GM18868 (cell line): ENCODE measurements at regions not wholly inside any gene's neighbourhood (a gene's known extent, or its start where the extent isn't known, plus 50 kb on each side); places are given as distances from the start of the nearest gene placed in this dataset.
"Not testable (repeated sequence)": the region's sequence is repeated elsewhere in the genome, so short reads cannot be mapped to it uniquely, and the experiment has no call there.

Experiments used
- ATAC-seq: cut with Tn5 transposase; IDR thresholded peaks from one replicate; pipeline ENCODE4 v1.9.1; 2021; ENCODE audit warnings: mild to moderate bottlenecking, moderate library complexity; ENCODE audit not compliant: unreplicated experiment

DNA sequence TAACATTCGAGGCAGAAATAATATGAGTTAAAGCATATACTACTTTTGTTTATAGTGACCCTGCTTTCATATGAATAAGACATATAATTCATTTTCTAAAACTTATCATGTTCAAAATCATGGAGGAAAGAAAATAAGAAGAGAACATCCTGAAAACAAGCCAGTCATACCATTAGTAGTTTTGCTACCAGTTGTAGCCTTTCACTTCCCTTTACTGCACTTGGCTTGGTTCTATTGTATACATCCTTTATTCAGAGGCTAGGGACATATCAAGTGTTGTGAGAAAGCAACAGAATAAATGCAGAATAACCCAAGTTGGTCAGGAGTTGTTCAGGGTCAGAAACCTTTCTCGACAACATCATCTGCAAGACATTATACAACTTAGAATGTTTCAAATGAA lies 598.7 kb downstream of the SOX5 start:
- peak; percentile 97 for ATAC-seq

DNA sequence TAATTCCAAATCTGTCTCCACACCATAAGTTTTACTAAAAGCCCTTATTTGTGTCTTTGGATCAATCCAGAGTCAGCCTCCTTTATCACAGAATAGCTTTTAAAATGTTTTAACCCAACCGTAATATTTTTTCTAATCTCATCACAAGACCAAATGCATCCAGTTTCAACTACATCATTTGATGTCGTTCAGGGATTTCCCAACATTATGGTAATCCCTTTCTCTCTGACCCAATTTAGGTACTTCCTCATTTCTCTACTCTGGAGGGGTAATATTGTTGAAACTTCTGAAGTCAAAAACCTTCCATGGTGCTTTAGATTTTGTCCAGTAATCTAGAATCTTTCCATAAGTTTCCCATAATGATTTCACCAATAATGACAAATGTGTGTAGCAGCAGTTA lies 596.8 kb downstream of the SOX5 start:
- ATAC-seq = no peak

DNA sequence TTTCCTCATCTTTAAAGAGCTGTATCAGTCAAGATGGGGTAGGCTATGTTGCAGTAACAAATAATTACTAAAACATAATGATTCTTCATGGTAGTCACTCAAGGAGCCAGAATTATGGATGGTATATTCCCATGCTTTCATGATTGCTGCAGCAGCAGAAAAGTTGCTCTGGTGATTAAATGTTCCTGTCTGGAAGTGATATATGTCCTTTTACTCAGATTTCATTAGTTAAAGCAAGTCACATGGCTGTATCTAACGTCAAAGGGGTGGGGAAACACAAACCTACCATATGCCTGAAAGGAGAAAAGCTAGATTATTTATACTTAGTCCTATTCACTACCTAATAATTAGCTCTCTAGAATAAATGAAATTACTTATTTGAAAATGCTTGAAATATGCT lies 594.7 kb downstream of the SOX5 start:
- no peak for ATAC-seq

DNA sequence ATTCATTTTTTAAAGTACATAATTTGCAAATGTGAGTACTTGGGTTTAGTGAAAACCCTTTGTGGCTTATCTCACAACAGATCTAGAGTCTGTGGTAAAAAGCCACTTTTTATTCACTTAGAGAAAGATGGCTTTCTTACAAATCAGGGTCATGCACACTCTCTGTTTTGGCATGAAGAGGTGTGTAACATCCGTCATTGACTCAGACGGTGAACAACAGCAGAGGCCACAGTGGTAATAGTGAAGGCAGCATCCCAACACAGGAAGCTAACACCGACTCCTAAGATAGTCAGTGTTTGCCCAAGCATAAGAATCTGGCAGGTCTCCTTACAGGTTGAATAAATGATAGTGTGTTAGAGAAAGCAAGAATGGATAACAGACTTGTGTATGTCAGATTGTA lies 593.0 kb downstream of the SOX5 start:
- no peak for ATAC-seq

DNA sequence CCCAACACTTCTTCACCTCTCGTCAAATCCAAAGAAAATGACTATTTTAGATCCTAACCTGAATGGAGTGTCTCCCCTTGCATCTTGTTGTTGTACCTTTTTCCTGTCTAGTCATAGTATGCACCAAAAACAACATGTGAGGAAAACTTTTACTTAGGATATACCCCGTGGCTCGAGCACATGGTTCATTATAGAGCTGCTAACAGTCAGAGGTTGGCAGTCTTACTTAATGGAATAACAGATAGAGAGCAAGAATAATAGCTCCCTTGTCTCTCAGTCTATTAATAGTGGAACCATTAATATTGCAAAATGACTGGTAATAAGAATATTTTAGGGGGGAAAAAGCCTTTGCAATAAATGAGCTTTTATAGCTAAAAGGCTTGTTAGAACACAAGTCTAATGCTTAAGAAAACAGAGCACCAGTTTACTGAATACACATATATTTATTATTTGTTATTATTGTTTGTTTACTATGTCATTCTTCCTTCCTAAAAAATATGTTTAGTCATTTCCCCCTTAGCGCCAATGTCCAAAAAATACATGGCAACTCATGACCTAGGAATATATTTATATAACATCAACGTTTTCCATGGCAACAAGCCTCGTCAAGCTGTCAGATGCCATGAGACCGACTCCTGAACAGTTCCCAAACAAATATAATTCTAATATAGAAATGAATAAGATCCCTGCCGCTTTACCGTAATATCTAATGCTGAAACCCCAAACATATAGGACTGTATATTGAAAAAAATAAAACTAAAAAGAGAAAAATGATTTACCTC lies 592.4 kb downstream of the SOX5 start:
- no peak for ATAC-seq

DNA sequence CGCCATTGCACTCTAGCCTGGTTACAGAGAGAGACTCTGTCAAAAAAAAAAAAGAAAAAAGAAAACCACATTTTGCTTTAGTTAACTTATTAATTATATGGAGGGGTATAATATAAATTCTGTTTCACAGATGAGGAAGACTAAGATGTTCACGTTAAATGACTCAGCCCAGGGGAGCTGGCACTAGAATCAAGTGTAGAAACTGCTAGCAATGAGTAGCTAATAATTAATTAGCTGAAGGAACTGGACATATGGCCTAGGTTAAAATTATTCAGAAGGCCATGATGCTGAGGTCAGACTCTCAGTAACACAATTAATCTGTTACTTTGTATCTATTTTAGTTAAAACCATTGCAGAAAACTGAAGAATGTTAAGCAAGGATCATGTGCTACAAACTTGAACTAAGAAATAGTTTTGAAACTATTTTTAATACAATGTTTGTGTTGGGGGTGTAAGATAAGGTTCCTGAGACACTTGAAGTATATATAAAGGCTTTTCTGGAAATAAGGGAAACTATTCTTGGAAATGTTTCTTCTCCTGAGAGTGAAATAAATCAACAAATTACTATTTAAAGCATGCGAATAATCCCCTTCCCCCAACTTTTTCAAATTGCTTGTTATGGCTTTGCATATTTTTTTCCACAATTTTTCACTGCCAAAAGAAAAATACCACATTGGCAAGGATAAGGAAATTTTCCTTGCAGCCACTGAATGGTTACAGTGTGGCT lies 589.3 kb downstream of the SOX5 start:
- no peak for ATAC-seq

DNA sequence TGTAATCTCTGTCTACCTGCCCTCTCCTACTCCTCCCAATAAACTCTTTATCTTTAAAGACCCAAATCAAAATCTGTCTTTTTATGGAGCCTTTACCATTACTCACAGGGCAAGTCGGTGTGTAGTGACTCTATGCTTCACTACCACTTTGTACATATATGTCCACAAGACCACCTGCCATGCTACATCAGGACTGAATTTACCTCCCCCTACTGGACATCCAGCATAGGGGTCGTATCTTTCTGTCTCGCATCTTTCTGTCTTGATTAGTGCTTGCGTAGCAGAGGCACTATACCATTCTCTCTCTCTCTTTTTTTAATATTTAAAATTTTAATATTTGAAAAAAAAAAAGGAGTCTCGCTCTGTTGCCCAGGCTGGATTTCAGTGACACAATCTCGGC lies 587.5 kb downstream of the SOX5 start:
- ATAC-seq = no peak

DNA sequence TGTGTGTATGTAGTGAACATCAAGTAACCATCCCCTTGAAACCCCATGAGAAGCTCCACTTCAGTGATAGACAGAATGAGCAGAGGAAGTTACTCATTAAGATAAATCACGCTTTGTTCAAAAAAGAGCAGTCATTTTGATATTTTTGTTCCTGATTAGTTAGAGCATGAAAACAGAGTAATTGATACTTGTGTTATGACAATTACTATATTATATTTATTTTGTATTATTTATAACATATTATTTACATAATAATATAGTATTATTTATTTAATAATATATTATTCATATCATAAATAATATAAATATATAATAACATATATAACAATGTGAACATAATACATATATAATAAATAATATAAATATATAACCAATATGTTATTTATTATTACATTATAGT lies 580.9 kb downstream of the SOX5 start:
- ATAC-seq = no peak

DNA sequence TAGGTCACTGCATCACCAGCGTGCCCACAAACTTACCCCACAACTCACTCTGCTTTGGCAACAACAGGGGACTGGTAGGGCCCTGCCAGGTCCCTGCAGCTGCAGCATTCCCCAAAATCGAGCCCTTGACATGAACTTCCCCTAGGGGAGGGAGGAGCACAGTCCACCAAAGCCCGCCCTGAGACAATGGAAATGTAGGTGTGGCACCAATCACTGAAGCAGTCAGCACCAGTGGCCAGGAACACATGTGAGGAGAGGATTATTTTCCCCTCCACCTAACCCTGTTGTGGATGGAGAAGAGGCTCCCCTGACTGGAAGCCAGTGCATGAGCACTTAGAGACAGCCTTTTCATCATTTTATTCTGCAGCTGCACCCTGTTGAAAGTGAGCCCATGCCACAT lies 573.8 kb downstream of the SOX5 start:
- no peak for ATAC-seq

DNA sequence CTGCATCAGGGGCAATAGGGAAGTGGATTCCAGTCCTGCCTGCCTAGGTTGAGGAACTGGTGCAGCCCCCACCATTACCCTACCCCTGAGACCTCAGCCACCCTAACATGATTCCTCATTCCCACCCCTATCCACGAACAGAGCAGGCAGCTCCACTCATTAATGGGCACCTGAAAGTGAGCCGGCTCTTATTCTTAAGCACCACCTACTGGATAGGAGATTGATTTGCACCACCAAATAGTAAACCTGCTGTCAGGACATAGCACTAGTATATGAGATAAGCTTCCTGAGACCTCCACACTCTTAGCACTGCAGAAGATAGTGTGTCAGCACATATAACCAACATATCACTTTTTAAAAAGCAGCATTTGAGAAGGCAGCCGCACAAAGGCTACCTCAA lies 573.2 kb downstream of the SOX5 start:
- ATAC-seq = no peak

DNA sequence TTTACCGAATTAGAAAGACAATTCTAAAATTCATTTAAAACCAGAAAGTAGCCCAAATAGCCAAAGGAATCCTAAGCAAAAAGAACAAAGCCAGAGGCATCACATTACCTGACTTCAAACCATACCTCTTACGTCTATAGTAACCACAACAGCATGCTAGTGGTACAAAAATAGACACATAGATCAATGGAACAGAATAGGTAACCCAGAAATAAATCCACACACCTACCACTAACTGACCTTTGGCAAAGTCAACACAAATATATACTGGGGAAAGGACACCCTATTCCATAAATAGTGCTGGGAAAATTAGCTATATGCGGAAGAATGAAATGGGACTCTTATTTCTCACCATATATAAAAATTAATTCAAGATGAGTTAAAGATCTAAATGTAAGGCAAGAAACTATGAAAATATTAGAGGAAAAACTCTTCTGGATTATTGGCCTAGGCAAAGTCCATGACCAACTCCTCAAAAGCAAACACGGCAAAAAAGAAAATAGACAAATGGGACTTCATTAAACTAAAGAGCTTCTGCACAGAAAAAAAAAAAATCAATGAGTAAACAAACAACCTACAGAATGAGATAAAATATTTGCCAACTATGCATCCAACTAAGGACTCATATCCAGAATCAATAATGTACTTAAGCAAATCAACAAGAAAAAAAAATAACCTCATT lies 568.9 kb downstream of the SOX5 start:
- no peak for ATAC-seq

DNA sequence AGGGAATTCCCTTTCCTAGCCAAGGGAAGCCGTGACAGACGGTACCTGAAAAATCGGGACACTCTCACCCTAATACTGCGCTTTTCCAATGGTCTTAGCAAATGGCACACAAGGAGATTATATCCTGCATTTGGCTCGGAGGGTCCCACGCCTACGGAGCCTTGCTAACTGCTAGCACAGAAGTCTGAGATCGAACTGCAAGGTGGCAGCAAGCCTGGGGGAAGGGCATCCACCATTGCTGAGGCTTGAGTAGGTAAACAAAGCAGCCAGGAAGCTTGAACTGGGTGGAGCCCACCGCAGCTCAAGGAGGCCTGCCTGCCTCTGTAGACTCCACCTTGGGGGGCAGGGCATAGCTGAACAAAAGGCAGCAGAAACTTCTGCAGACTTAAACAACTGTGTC lies 560.6 kb downstream of the SOX5 start:
- not testable (repeated sequence) for ATAC-seq

DNA sequence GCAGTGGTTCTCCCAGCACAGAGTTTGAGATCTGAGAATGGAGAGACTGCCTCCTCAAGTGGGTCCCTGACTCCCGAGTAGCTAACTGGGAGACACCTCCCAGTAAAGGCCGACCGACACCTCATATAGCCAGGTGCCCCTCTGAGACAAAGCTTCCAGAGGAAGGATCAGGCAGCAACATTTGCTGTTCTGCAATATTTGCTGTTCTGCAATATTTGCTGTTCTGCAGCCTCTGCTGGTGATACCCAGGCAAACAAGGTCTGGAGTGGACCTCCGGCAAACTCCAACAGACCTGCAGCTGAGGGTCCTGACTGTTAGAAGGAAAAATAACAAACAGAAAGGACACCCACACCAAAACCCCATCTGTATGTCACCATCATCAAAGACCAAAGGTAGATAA lies 560.2 kb downstream of the SOX5 start:
- not testable (repeated sequence) for ATAC-seq

DNA sequence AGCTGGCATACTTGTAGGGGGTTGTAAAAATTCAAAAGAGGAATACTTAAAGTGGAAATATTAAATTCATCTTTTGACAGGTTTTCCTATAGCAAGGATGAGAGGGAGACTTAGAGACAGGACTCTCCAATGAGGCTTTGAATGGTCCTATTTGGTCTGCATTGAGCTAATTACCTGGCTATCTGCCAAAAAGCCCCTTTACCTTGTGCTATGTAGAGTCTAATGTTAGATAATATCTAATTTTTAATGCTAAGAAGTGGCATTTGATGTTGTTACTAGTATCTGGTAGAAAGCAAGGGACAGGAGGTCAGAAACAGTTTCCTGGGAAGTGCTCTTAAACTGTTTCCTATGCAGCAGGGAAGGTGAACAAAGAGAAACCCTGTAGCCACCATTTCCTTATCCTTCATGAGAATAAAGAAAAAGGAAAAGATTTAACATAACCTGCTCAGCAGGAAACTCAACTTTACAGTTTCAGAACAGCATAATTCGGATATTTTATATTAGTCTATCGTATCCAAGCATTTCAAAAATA lies 550.0 kb downstream of the SOX5 start:
- ATAC-seq = no peak

DNA sequence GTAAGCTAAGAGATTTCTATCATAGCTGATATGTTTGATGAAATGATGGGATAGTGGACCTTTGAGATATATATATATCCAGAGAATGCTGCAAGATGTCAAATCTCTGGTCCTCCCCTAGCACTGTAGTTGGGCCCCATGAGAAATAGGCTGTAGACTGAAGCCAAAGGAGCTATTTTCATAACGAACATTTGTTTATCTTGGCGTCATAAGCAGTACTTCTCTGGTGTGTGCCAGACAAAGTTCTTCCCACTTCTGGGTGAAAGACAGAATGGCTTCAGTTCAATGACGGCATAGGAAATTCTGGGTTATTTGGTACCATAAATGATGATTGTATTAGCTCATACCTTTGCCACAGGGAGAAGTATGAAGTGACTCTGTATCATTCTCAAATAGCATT lies 534.3 kb downstream of the SOX5 start:
- ATAC-seq = no peak

DNA sequence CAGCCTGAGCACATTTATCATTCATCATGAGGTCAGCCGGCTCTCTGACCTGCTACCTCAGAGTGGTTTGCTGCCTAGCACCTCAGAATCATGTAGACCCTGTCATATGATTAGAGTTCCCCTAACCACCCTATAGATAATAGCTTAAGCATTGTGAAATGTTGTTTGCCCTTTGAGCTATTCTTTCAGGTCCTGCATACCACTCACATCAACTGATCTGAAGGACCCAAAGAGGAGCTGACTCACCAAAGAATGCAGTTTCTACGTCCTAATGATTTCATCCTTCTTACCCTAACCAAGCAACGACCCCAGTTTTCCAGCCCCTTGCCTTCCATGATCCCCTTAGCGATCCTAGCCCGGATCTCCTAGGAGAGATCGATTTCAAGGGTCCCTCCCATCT lies 527.9 kb downstream of the SOX5 start:
- ATAC-seq = no peak

DNA sequence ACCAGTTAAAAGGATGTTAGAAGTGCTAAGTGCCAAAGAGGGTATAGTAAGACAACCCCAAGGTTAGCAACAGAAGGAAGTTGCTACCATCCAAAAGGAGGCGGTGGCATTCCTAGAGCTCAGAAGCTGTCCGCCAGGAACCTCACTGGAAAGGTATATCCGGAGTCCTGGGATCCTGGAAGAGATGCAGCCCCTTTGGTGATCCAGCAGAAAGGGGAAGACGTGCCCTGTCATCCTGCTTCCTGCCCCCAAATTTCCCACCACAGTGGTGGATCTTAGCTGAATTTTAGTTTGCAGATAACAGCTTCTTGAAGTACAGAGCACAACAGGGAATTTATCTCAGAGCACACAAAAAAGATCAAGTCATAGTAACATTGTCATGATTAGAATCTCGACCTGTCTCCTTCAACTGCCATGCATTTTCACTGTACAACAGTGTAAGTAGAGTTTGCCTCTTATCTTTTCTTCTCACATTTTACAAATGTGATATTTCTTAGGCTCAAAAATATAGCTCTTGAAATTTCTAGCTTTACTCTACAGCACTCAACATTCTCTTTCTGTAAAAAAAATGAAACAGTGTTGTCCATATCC lies 526.3 kb downstream of the SOX5 start:
- ATAC-seq = no peak

DNA sequence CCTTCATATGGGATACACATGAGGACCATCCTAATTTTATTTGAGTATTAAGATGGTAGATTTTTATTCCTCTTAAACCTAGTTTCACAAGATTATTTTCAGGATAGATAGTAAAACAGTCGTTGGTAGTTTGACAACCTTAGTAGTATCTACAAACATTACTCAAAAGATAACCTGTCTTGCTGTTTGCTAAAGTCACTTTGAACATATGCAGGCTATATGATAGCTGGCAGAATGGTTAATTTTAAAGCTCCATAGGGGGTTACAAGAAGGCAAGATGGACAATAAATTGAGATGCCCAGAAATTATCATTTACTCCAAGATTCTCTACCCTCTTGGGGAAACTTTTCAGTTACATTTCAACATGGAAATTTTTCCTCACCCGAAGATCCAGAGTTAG lies 525.7 kb downstream of the SOX5 start:
- no peak for ATAC-seq

DNA sequence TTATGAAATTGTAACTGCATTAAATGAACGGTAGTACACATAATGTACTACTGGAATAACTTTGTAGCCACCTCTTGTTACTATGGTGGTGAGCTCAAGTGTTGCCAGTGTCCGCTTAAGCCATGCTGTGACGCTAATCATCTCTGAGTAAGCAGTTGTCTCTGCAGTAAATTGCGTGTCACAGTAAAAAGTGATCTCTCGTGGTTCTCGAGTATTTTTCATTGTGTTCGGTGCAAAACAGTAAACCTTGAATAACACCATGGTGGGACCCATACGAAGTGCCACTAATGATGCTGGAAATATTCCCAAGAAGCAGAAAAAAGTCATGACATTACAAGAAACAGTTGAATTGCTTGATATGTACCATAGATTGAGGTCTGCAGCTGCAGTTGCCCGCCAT lies 524.8 kb downstream of the SOX5 start:
- ATAC-seq = no peak

DNA sequence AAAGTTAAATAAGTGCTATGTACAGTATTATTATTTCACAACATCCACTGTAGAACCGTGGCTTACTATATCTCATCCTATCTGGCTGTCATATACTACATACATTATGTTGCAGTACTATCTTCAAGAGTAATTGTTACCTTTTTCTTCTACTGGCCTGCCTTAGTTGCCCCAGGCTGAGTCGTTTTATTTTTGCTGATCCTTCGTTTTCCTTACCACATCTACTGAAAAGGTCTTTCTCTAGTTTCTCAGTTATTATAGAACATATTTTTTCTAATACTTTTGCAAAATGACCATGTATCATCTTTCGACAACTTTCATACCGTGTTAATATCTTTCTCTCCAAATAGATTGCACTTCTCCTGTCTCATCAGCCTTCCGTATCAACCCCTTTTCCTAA lies 523.1 kb downstream of the SOX5 start:
- no peak for ATAC-seq

DNA sequence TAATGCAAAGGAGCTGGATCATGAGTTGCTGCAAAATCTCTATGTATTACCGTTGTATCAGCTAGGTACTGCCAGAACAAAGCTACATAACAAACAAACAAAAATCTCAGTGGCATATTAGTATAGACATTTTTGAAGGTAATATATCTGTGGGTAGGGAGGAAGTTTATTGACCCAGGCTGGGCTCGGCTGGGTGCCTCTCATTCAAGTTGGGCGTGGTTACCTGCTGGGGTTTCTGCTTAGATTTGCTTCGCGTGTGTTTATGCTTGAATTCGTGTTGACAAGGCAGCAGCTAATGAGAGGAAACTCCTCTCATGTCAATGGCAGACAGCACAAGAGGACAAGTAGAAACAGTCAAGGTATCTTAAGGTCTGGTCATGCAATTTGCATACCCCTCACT lies 520.7 kb downstream of the SOX5 start:
- no peak for ATAC-seq
